ENCODE measurements at regions not wholly inside any gene's neighbourhood (a gene's known extent, or its start where the extent isn't known, plus 50 kb on each side); places are given as distances from the start of the nearest gene placed in this dataset.
"Not testable (repeated sequence)": the region's sequence is repeated elsewhere in the genome, so short reads cannot be mapped to it uniquely, and the experiment has no call there.

DNA sequence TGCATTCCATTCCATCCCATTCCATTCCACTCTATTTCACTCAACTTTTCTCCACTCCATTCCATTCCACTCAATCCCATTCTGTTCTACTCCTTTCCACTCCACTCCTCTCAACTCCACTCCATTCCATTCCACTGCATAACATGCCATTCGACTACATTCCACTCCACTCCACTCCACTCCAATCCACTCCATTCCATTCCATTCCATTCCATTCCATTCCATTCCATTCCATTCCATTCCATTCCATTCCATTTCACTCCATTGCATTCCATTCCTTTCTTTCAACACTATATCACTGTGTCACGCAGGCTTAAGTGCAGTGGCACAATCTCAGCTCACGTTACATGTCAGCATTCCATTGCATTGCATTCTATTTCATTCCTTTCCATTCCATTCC, 1430.4 kb downstream of the TSPY10 start:
- not testable (repeated sequence) for TF ChIP-seq CTCF, POLR2A, EP300 (IDR thresholded peaks at IDR 0.05)
